WTC11 (cell line): ENCODE measurements at regions not wholly inside any gene's neighbourhood (a gene's known extent, or its start where the extent isn't known, plus 50 kb on each side); places are given as distances from the start of the nearest gene placed in this dataset.

Experiments
- ATAC-seq: fragments of 200-7000 bp; cut with Tn5 transposase; 2 replicates; pipeline ENCODE4 v1.10.0; 2021; ENCODE audit warnings: mild to moderate bottlenecking, moderate library complexity
- CTCF ChIA-PET: fragments of 300-600 bp; sonication (Branson Sonifier 250); formaldehyde crosslinking; loops from one replicate; lab custom pipeline; 2021; ENCODE audit warnings: antibody characterized with exemption; lab: Charles Lee
- POLR2A ChIA-PET: fragments of 350-600 bp; sonication (Branson Sonifier 250); formaldehyde crosslinking; loops from one replicate; lab custom pipeline; 2021; ENCODE audit warnings: antibody characterized with exemption; lab: Charles Lee
- DNase-seq: peaks from one replicate; pipeline ENCODE4 v3.0.0; 2021; ENCODE audit warnings: low spot score
- H3K27ac Mint-ChIP-seq: 2 replicates; pipeline ENCODE4 v1.8.0; 2021; ENCODE audit warnings: mixed read lengths
- H3K27me3 Mint-ChIP-seq: 2 replicates; pipeline ENCODE4 v1.8.0; 2021; ENCODE audit warnings: low read depth, mild to moderate bottlenecking, moderate library complexity, mixed read lengths
- H3K36me3 Mint-ChIP-seq: 2 replicates; pipeline ENCODE4 v1.8.0; 2021; ENCODE audit warnings: mixed read lengths
- H3K4me1 Mint-ChIP-seq: 2 replicates; pipeline ENCODE4 v1.8.0; 2022; ENCODE audit warnings: mixed read lengths
- H3K4me3 Mint-ChIP-seq: 2 replicates; pipeline ENCODE4 v1.8.0; 2021; ENCODE audit warnings: mild to moderate bottlenecking, moderate library complexity, mixed read lengths
- H3K9me3 Mint-ChIP-seq: 2 replicates; pipeline ENCODE4 v1.8.0; 2021; ENCODE audit warnings: mixed read lengths
- CREM ChIP-seq: sonication (generic); formaldehyde crosslinking; IDR thresholded peaks from 2 replicates; pipeline ENCODE4 v1.8.1; 2022; ENCODE audit warnings: mild to moderate bottlenecking, missing genetic modification reagents, moderate library complexity
- FOXP1 ChIP-seq: sonication (generic); formaldehyde crosslinking; IDR thresholded peaks from 2 replicates; pipeline ENCODE4 v1.8.0; 2022; ENCODE audit warnings: missing genetic modification reagents, mild to moderate bottlenecking, moderate library complexity, borderline replicate concordance
- GRHL2 ChIP-seq: fragments of 250-450 bp; sonication (Bioruptor Pico); IDR thresholded peaks from 2 replicates; pipeline ENCODE4 v1.8.0; 2022; ENCODE audit warnings: mild to moderate bottlenecking, moderate library complexity; ENCODE audit not compliant: insufficient replicate concordance, severe bottlenecking
- PRRX2 ChIP-seq: fragments of 250-450 bp; sonication (Bioruptor Pico); IDR thresholded peaks from 2 replicates; pipeline ENCODE4 v1.8.0; 2021; ENCODE audit warnings: mild to moderate bottlenecking
- RORB ChIP-seq: fragments of 250-450 bp; sonication (Bioruptor Pico); IDR thresholded peaks from 2 replicates; pipeline ENCODE4 v1.9.0; 2021; ENCODE audit warnings: mild to moderate bottlenecking
- SMAD4 ChIP-seq: sonication (generic); formaldehyde crosslinking; IDR thresholded peaks from 2 replicates; pipeline ENCODE4 v1.8.0; 2022; ENCODE audit warnings: mild to moderate bottlenecking, missing genetic modification reagents
- ZNF317 ChIP-seq: sonication (generic); formaldehyde crosslinking; IDR thresholded peaks from 2 replicates; pipeline ENCODE4 v1.8.1; 2023; ENCODE audit warnings: low read depth, mild to moderate bottlenecking, moderate library complexity, missing genetic modification reagents, borderline replicate concordance
- ZNF423 ChIP-seq: fragments of 250-450 bp; sonication (Bioruptor Pico); IDR thresholded peaks from 2 replicates; pipeline ENCODE4 v2.1.2; 2022; ENCODE audit warnings: mild to moderate bottlenecking, moderate library complexity
- TF ChIP-seq, protein P1 (sequence below): sonication (generic); formaldehyde crosslinking; IDR thresholded peaks from 2 replicates; pipeline ENCODE4 v1.8.0; 2023; ENCODE audit warnings: missing genetic modification reagents, mild to moderate bottlenecking, borderline replicate concordance
- TF ChIP-seq, protein P2 (sequence below): sonication (generic); formaldehyde crosslinking; IDR thresholded peaks from 2 replicates; pipeline ENCODE4 v1.8.1; 2022; ENCODE audit warnings: low read depth, missing genetic modification reagents, borderline replicate concordance
- TF ChIP-seq, protein P3 (sequence below): sonication (generic); formaldehyde crosslinking; IDR thresholded peaks from 2 replicates; pipeline ENCODE4 v1.8.0; 2023; ENCODE audit warnings: mild to moderate bottlenecking, missing genetic modification reagents
- TF ChIP-seq, protein P4 (sequence below): sonication (generic); formaldehyde crosslinking; IDR thresholded peaks from 2 replicates; pipeline ENCODE4 v1.8.1; 2023; ENCODE audit warnings: mild to moderate bottlenecking, moderate library complexity, missing genetic modification reagents
- TF ChIP-seq, protein P5 (sequence below): sonication (generic); formaldehyde crosslinking; IDR thresholded peaks from 2 replicates; pipeline ENCODE4 v1.8.0; 2023; ENCODE audit warnings: missing genetic modification reagents
- TF ChIP-seq, protein P6 (sequence below): sonication (generic); formaldehyde crosslinking; IDR thresholded peaks from 2 replicates; pipeline ENCODE4 v1.8.1; 2022; ENCODE audit warnings: low read depth, mild to moderate bottlenecking, moderate library complexity, missing genetic modification reagents, borderline replicate concordance

DNA sequence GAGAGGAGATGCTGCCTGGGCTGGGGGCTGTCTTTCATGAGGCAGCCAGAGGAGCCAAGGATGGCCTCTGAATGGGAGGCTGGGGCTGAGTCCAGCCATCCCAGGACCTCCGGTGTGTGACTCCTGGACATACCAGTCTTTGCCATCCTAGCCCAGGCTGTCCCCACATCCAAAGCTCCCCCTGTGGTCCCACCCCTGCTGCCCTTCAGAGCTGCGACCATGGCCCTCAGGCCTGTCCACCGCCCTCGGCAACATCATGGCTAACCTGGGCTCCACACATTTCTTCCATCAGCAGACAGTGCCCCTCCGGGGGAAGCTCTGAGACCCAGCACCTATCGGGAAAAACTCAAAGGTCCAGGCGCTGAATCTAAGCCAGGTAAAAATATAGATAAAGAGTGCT, 324.4 kb downstream of the MN1 start (continued):
- TF ChIP-seq, protein P1, sequence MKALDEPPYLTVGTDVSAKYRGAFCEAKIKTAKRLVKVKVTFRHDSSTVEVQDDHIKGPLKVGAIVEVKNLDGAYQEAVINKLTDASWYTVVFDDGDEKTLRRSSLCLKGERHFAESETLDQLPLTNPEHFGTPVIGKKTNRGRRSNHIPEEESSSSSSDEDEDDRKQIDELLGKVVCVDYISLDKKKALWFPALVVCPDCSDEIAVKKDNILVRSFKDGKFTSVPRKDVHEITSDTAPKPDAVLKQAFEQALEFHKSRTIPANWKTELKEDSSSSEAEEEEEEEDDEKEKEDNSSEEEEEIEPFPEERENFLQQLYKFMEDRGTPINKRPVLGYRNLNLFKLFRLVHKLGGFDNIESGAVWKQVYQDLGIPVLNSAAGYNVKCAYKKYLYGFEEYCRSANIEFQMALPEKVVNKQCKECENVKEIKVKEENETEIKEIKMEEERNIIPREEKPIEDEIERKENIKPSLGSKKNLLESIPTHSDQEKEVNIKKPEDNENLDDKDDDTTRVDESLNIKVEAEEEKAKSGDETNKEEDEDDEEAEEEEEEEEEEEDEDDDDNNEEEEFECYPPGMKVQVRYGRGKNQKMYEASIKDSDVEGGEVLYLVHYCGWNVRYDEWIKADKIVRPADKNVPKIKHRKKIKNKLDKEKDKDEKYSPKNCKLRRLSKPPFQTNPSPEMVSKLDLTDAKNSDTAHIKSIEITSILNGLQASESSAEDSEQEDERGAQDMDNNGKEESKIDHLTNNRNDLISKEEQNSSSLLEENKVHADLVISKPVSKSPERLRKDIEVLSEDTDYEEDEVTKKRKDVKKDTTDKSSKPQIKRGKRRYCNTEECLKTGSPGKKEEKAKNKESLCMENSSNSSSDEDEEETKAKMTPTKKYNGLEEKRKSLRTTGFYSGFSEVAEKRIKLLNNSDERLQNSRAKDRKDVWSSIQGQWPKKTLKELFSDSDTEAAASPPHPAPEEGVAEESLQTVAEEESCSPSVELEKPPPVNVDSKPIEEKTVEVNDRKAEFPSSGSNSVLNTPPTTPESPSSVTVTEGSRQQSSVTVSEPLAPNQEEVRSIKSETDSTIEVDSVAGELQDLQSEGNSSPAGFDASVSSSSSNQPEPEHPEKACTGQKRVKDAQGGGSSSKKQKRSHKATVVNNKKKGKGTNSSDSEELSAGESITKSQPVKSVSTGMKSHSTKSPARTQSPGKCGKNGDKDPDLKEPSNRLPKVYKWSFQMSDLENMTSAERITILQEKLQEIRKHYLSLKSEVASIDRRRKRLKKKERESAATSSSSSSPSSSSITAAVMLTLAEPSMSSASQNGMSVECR (CRISPR knock-in tag), result no peak
- TF ChIP-seq, protein P2, sequence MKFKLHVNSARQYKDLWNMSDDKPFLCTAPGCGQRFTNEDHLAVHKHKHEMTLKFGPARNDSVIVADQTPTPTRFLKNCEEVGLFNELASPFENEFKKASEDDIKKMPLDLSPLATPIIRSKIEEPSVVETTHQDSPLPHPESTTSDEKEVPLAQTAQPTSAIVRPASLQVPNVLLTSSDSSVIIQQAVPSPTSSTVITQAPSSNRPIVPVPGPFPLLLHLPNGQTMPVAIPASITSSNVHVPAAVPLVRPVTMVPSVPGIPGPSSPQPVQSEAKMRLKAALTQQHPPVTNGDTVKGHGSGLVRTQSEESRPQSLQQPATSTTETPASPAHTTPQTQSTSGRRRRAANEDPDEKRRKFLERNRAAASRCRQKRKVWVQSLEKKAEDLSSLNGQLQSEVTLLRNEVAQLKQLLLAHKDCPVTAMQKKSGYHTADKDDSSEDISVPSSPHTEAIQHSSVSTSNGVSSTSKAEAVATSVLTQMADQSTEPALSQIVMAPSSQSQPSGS (CRISPR knock-in tag), result no peak

DNA sequence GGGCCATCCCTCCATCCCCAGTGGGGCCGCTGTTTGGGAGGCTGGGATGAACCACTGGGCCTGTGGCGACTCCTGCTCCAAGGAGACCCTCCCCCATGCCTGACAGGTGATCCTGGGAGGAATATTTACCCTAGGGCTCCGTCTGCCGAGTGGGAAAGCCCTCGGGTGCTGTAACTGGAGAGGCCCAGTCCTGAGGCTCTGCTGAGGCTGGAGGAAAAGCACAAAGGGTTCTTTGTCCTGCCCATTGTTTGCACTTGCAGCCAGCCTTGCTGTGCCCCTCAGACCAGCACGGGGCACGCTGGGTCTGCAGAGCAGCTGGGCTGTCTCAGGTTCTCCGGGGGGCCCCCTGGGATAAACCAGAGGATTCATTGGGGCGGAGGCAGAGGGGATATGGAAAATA, 321.1 kb downstream of the MN1 start:
- TF ChIP-seq RORB (CRISPR knock-in tag) (no peak), ZNF423 (CRISPR knock-in tag) (0 out of 2 replicates have a peak, but pooled peaks have one; percentile 40), CREM (CRISPR knock-in tag) (no peak)
- TF ChIP-seq, protein P3, sequence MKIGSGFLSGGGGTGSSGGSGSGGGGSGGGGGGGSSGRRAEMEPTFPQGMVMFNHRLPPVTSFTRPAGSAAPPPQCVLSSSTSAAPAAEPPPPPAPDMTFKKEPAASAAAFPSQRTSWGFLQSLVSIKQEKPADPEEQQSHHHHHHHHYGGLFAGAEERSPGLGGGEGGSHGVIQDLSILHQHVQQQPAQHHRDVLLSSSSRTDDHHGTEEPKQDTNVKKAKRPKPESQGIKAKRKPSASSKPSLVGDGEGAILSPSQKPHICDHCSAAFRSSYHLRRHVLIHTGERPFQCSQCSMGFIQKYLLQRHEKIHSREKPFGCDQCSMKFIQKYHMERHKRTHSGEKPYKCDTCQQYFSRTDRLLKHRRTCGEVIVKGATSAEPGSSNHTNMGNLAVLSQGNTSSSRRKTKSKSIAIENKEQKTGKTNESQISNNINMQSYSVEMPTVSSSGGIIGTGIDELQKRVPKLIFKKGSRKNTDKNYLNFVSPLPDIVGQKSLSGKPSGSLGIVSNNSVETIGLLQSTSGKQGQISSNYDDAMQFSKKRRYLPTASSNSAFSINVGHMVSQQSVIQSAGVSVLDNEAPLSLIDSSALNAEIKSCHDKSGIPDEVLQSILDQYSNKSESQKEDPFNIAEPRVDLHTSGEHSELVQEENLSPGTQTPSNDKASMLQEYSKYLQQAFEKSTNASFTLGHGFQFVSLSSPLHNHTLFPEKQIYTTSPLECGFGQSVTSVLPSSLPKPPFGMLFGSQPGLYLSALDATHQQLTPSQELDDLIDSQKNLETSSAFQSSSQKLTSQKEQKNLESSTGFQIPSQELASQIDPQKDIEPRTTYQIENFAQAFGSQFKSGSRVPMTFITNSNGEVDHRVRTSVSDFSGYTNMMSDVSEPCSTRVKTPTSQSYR (CRISPR knock-in tag), result peak; percentile 38; the same call in 1 of the 2 replicates
- TF ChIP-seq, all 79 proteins: peak for 2
- peak; percentile 82 for ATAC-seq
- ChIA-PET CTCF (interaction anchor here (1.1 kb wide), 1 partner anchor 201 kb away, joined by 3 read pairs; no protein-coding TSS in a partner anchor), POLR2A (no interaction called here)
- H3K27ac Mint-ChIP-seq, result no peak overlapping the region
- DNase-seq, result peak; percentile 44
- peaks cover 3% of the 10 kb centered on the region for H3K27me3 Mint-ChIP-seq
- no peaks in the 10 kb centered on the region; the same call in 1 of the 2 replicates for H3K36me3 Mint-ChIP-seq
- H3K9me3 Mint-ChIP-seq, result peaks cover under 1% of the 10 kb centered on the region
- H3K4me3 Mint-ChIP-seq, result no peak overlapping the region
- peaks cover 54% of the 10 kb centered on the region for H3K4me1 Mint-ChIP-seq

DNA sequence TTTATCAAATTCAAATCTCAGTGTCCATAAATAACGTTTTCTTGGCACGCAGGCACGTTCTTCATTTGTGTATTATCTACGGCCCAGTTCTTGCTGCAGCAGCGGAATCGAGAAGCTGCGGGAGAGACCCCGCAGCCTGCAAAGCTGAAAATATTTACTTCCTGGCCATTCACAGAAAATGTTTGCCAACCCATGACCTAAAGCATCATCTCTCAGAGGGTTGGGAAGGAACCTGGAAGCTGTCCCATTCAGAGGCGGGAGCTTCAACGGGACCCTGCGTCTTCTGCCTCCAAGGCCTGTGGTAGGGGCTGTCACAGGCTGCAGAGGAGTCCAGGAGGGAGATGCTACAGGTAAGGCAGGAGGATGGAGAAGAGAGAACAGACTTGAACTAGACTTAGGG, 319.2 kb downstream of the MN1 start:
- POLR2A ChIA-PET, result no interaction called here
- no peak overlapping the region; the same call in 1 of the 2 replicates for H3K27ac Mint-ChIP-seq
- H3K9me3 Mint-ChIP-seq, result peaks cover 9% of the 10 kb centered on the region
- peaks cover 37% of the 10 kb centered on the region for H3K4me1 Mint-ChIP-seq
- CTCF ChIA-PET, result no interaction called here
- no peak overlapping the region for H3K4me3 Mint-ChIP-seq
- H3K27me3 Mint-ChIP-seq, result peaks cover 3% of the 10 kb centered on the region; the same call in 1 of the 2 replicates
- DNase-seq (no peak), ATAC-seq (no peak)
- no peaks in the 10 kb centered on the region; the same call in 1 of the 2 replicates for H3K36me3 Mint-ChIP-seq
- TF ChIP-seq FOXP1 (CRISPR knock-in tag), result no peak
- no peak for TF ChIP-seq PRRX2
- TF ChIP-seq GRHL2 (CRISPR knock-in tag), result no peak
- no peak for TF ChIP-seq ZNF317 (CRISPR knock-in tag)
- TF ChIP-seq, protein P4, sequence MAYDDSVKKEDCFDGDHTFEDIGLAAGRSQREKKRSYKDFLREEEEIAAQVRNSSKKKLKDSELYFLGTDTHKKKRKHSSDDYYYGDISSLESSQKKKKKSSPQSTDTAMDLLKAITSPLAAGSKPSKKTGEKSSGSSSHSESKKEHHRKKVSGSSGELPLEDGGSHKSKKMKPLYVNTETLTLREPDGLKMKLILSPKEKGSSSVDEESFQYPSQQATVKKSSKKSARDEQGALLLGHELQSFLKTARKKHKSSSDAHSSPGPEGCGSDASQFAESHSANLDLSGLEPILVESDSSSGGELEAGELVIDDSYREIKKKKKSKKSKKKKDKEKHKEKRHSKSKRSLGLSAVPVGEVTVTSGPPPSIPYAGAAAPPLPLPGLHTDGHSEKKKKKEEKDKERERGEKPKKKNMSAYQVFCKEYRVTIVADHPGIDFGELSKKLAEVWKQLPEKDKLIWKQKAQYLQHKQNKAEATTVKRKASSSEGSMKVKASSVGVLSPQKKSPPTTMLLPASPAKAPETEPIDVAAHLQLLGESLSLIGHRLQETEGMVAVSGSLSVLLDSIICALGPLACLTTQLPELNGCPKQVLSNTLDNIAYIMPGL (CRISPR knock-in tag), result no peak
- TF ChIP-seq, protein P5, sequence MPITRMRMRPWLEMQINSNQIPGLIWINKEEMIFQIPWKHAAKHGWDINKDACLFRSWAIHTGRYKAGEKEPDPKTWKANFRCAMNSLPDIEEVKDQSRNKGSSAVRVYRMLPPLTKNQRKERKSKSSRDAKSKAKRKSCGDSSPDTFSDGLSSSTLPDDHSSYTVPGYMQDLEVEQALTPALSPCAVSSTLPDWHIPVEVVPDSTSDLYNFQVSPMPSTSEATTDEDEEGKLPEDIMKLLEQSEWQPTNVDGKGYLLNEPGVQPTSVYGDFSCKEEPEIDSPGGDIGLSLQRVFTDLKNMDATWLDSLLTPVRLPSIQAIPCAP (CRISPR knock-in tag), result no peak
- TF ChIP-seq, protein P3 (CRISPR knock-in tag), result no peak
- no peak for TF ChIP-seq SMAD4
- TF ChIP-seq, protein P6, sequence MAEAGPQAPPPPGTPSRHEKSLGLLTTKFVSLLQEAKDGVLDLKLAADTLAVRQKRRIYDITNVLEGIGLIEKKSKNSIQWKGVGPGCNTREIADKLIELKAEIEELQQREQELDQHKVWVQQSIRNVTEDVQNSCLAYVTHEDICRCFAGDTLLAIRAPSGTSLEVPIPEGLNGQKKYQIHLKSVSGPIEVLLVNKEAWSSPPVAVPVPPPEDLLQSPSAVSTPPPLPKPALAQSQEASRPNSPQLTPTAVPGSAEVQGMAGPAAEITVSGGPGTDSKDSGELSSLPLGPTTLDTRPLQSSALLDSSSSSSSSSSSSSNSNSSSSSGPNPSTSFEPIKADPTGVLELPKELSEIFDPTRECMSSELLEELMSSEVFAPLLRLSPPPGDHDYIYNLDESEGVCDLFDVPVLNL, result no peak
